Ascending aorta (tissue), 2 donors: ENCODE measurements at regions not wholly inside any gene's neighbourhood (a gene's known extent, or its start where the extent isn't known, plus 50 kb on each side); places are given as distances from the start of the nearest gene placed in this dataset.

Experiments
- DNase-seq, 2 donors: peaks; one replicate each; pipeline ENCODE4 v3.0.0-alpha.2; 2019; ENCODE audit warnings: low spot score in 2 of 2
- H3K27ac ChIP-seq, 2 donors: fragments of 200-600 bp; sonication (generic); one replicate each; pipeline ENCODE4 v1.5.1; 2016 to 2017; ENCODE audit warnings: mild to moderate bottlenecking in 1 of 2
- H3K27me3 ChIP-seq: fragments of 200-600 bp; sonication (generic); one replicate; pipeline ENCODE4 v1.5.1; 2017
- H3K36me3 ChIP-seq, 2 donors: fragments of 200-600 bp; sonication (generic); one replicate each; pipeline ENCODE4 v1.5.1; 2016
- H3K4me1 ChIP-seq, 2 donors: fragments of 200-600 bp; sonication (generic); one replicate each; pipeline ENCODE4 v1.5.1; 2016 to 2017; ENCODE audit warnings: mild to moderate bottlenecking in 1 of 2
- H3K4me3 ChIP-seq, 2 donors: fragments of 200-600 bp; sonication (generic); one replicate each; pipeline ENCODE4 v1.5.1; 2016 to 2017; ENCODE audit warnings: mild to moderate bottlenecking in 1 of 2
- H3K9me3 ChIP-seq, 2 donors: fragments of 200-600 bp; sonication (generic); one replicate each; pipeline ENCODE4 v1.5.1; 2016
- intact Hi-C: fragments of 100-400 bp; cut with DNase I; formaldehyde crosslinking; loops from one replicate; pipeline ENCODE4 v1.15.1; 2023
- TF ChIP-seq, protein P1 (sequence below), 3 experiments: fragments of 200-600 bp in 2 of 3; fragments of 450-650 bp in 1 of 3; sonication (generic) in 2 of 3; IDR thresholded peaks; one replicate each; pipeline ENCODE4 v1.5.1; 2016 to 2019; ENCODE audit warnings: antibody characterized with exemption in 3 of 3, mild to moderate bottlenecking in 1 of 3, moderate library complexity in 1 of 3

DNA sequence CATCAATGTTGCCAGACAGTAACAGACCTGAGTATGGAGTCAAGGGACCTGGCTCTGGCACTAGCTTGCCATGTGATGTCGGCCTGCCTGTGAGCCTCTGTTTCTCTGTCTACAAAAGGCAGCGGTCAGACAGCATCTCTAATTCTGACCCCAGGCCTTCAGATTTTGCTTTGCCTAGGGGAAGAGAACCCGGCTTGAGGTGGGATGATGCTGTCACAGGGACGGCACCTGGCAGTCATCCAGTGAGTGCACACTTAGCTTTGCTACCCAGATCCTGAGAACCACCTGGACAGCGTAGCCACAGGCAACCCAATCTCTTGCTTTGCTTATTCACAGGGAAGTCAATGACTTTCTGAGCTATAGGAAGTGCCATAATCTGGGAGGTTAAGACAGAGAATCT is 135.2 kb upstream of the SALL1 start:
- intact Hi-C loops, result no loop called here
- no peaks in the 10 kb centered on the region for H3K36me3 ChIP-seq
- no peak overlapping the region for H3K27ac ChIP-seq
- H3K4me1 ChIP-seq, result no peaks in the 10 kb centered on the region
- DNase-seq, result no peak
- no peaks in the 10 kb centered on the region for H3K27me3 ChIP-seq
- H3K9me3 ChIP-seq, result no peaks in the 10 kb centered on the region
- TF ChIP-seq, protein P1, sequence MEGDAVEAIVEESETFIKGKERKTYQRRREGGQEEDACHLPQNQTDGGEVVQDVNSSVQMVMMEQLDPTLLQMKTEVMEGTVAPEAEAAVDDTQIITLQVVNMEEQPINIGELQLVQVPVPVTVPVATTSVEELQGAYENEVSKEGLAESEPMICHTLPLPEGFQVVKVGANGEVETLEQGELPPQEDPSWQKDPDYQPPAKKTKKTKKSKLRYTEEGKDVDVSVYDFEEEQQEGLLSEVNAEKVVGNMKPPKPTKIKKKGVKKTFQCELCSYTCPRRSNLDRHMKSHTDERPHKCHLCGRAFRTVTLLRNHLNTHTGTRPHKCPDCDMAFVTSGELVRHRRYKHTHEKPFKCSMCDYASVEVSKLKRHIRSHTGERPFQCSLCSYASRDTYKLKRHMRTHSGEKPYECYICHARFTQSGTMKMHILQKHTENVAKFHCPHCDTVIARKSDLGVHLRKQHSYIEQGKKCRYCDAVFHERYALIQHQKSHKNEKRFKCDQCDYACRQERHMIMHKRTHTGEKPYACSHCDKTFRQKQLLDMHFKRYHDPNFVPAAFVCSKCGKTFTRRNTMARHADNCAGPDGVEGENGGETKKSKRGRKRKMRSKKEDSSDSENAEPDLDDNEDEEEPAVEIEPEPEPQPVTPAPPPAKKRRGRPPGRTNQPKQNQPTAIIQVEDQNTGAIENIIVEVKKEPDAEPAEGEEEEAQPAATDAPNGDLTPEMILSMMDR (IDR thresholded peaks at IDR 0.05), result no peak
- H3K4me3 ChIP-seq, result no peak overlapping the region

DNA sequence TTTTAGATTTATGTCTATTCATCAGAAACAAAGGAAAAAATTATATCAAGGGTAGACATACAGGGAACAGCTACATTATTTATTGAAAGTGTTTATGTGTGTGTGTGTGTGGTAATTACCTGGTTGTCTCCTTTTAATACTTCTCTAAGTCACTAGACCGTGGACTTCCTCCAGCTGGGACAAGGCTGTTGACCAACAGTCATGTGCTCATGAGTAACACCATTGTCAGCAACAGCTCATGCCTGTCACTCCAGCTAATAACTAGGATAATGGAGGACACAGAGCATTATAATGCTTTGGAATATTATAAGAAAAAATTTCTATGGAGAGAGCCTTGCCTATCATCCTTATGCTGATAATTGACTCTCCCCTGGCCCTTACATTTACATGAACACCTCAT is 125.3 kb upstream of the SALL1 start:
- Histone ChIP-seq H3K36me3 (no peaks in the 10 kb centered on the region), H3K9me3 (no peaks in the 10 kb centered on the region), H3K4me1 (no peaks in the 10 kb centered on the region), H3K4me3 (no peak overlapping the region), H3K27me3 (no peaks in the 10 kb centered on the region), H3K27ac (no peak overlapping the region)
- DNase-seq, result no peak
- TF ChIP-seq, protein P1 (IDR thresholded peaks at IDR 0.05), result no peak
- intact Hi-C loops, result no loop called here

DNA sequence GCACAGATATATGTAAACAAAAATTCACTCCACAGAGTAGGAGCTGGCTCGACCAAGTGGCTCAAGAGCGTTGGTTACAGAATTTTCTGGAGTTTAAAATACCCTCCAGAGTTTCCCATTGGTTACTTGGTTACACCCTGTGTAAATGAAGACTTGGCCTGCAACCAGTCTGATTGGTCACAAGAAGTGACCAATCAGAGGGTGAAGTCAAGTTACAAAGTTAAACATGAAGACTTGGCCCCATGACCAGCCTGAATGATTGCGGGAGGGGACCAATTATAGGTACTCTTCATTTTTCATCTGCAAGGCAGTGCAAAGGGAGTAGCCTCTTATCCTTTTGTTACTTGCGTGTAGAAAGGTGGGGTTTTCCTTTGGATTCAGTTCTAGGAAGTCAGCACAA is 121.3 kb upstream of the SALL1 start:
- no peaks in the 10 kb centered on the region for H3K4me1 ChIP-seq
- H3K4me3 ChIP-seq, result no peak overlapping the region
- no peaks in the 10 kb centered on the region for H3K27me3 ChIP-seq
- intact Hi-C loops, result no loop called here
- DNase-seq, result no peak
- no peaks in the 10 kb centered on the region for H3K36me3 ChIP-seq
- H3K9me3 ChIP-seq, result no peaks in the 10 kb centered on the region
- H3K27ac ChIP-seq, result no peak overlapping the region
- TF ChIP-seq, protein P1 (IDR thresholded peaks at IDR 0.05), result no peak

DNA sequence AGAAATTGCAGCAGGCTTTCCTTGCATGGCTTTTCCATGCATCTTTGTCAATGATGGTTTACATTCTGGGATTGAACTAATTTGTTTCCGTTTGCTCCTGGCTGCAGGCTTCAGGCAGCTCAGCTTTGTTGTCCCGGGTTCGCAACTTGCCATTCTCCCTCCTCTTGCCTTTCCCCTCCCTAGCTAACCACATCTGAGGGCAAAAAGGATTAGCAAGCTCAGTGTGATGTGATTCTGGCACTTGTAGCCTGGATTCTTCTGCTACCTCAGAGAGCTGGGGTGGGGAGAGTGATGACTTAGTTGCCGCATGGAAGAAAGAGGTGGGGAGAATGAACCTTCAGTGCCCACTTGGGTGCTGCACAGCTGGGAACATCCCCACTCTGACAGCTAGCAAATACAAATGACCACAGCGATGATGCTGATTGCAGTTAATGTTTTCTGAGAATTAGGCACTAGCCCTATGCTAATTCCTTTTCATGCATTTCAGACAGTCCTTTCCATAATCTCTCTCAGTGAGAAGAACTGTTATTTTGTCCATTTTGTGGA is 120.2 kb upstream of the SALL1 start:
- H3K9me3 ChIP-seq, result no peaks in the 10 kb centered on the region
- H3K4me3 ChIP-seq, result no peak overlapping the region
- no peaks in the 10 kb centered on the region for H3K27me3 ChIP-seq
- H3K4me1 ChIP-seq, result no peaks in the 10 kb centered on the region
- TF ChIP-seq, protein P1 (IDR thresholded peaks at IDR 0.05), result no peak
- intact Hi-C loops, result no loop called here
- H3K27ac ChIP-seq, result no peak overlapping the region
- no peaks in the 10 kb centered on the region for H3K36me3 ChIP-seq
- DNase-seq, result no peak

DNA sequence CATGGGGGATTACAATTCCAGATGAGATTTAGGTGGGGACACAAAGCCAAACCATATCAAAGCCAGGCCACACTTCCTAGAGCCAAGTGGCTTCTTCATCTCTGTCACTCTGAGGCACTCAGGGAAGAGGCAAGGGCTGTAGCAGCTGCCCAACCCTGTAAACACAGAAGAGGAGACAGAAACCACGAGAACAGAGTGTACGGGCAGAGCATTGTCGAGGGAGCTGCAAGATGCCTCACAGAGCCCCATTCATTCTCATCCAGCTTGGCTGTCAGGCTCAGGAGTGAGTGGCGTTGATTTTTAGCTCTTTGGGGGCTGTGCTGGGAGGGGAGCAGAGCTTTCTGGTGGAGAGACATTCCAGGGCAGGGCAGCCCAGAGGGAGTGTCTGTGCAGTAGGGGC is 117.2 kb upstream of the SALL1 start:
- Histone ChIP-seq H3K9me3 (no peaks in the 10 kb centered on the region), H3K4me3 (no peak overlapping the region), H3K27ac (no peak overlapping the region), H3K27me3 (no peaks in the 10 kb centered on the region), H3K4me1 (no peaks in the 10 kb centered on the region), H3K36me3 (no peaks in the 10 kb centered on the region)
- intact Hi-C loops, result no loop called here
- DNase-seq, result no peak
- TF ChIP-seq, protein P1 (IDR thresholded peaks at IDR 0.05), result no peak

DNA sequence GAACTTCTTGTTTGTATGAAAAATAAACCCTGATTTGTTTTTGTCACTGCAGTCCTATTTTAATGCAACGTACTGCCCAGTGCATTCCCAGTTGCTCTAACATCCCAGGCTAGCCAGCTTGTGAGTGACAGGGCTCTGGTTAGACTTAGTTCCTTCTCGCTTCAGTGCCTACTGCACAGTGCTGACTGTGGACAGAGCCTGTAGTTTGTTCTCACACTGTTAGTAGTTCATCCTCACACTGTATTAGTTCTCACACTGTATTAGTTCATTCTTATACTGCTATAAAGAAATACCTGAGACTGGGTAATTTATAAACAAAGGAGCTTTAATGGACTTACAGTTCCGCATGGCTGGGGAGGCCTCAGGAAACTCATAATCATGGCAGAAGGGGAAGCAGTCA is 116.6 kb upstream of the SALL1 start:
- TF ChIP-seq, protein P1 (IDR thresholded peaks at IDR 0.05), result no peak
- Histone ChIP-seq H3K9me3 (no peaks in the 10 kb centered on the region), H3K27ac (no peak overlapping the region), H3K4me3 (no peak overlapping the region), H3K27me3 (no peaks in the 10 kb centered on the region), H3K4me1 (no peaks in the 10 kb centered on the region), H3K36me3 (no peaks in the 10 kb centered on the region)
- intact Hi-C loops, result no loop called here
- no peak for DNase-seq
